ENCODE measurements at regions not wholly inside any gene's neighbourhood (a gene's known extent, or its start where the extent isn't known, plus 50 kb on each side); places are given as distances from the start of the nearest gene placed in this dataset.

DNA sequence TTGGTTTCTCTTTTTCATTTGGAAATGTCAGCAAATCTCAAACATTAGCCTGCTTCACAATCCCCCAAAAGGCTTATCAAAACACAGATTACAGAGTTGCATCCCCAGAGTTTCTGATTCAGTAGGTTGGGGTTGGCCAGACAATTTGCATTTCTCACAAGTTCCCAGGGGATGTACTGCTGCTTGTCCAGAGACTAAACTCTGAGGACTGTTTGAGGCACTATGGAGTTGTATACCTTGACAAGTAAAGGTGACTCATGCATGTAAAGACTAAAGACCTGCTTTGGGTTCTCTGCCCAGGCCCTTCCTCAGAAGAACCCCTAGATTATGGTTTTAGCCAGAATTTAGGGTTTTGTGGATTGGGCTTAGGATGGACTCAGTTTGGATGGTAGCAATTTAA is 151.1 kb upstream of the ARHGEF26 start:
- TF ChIP-seq, protein P1, sequence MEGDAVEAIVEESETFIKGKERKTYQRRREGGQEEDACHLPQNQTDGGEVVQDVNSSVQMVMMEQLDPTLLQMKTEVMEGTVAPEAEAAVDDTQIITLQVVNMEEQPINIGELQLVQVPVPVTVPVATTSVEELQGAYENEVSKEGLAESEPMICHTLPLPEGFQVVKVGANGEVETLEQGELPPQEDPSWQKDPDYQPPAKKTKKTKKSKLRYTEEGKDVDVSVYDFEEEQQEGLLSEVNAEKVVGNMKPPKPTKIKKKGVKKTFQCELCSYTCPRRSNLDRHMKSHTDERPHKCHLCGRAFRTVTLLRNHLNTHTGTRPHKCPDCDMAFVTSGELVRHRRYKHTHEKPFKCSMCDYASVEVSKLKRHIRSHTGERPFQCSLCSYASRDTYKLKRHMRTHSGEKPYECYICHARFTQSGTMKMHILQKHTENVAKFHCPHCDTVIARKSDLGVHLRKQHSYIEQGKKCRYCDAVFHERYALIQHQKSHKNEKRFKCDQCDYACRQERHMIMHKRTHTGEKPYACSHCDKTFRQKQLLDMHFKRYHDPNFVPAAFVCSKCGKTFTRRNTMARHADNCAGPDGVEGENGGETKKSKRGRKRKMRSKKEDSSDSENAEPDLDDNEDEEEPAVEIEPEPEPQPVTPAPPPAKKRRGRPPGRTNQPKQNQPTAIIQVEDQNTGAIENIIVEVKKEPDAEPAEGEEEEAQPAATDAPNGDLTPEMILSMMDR (conservative IDR thresholded peaks at IDR 0.05; ENCODE audit: low read depth, low read length): no peak
- Histone ChIP-seq H3K79me2 (ENCODE audit: insufficient read depth, low read depth) (no peaks in the 10 kb centered on the region), H3K4me1 (ENCODE audit: low read depth, poor library complexity, severe bottlenecking) (no peaks in the 10 kb centered on the region), H3K27me3 (ENCODE audit: insufficient read depth, low read depth) (no peaks in the 10 kb centered on the region), H4K20me1 (ENCODE audit: insufficient read depth) (no peaks in the 10 kb centered on the region), H3K36me3 (ENCODE audit: insufficient read depth) (no peaks in the 10 kb centered on the region), H3K4me3 (IDR thresholded peaks at IDR 0.05; ENCODE audit: insufficient read depth, low read depth, low read length) (no peak overlapping the region), H3K4me2 (no peak overlapping the region; the same call in 1 of the 2 replicates), H3K27ac (no peak overlapping the region), H2AFZ (ENCODE audit: low read depth) (no peak overlapping the region), H3K9ac (no peak overlapping the region)

DNA sequence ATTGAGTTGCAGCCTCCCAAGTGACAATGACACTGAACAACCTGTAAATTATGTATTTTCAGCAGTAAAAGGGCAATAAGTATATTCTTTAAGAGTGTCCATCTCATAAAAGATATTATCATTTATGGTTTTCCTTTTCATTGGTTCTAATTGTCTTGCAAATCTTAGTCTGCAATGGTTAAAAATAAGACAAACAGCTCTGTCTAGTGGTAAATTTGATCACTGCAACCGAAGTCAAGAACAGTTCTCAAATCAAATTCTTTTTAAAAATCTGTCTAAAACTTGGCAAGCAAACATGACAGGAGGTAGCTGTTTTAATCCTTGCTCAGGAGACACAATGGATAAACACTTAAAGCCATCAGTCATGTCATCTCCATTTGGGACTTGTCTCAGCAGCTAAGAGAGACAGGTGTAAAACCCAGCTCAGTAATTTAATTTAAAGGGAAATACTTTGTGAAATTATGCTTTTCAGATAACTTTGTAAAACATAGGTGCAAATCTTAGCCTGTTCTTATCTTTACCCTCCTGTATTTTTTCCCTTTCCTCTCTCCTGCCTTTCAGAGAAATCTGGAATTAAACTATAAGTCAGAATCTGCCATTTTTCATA is 150.3 kb upstream of the ARHGEF26 start:
- no peak overlapping the region for H3K4me2 ChIP-seq
- H2AFZ ChIP-seq (ENCODE audit: low read depth): no peak overlapping the region
- no peaks in the 10 kb centered on the region for H3K27me3 ChIP-seq (ENCODE audit: insufficient read depth, low read depth)
- H3K4me3 ChIP-seq (IDR thresholded peaks at IDR 0.05; ENCODE audit: insufficient read depth, low read depth, low read length): no peak overlapping the region
- no peaks in the 10 kb centered on the region for H4K20me1 ChIP-seq (ENCODE audit: insufficient read depth)
- H3K4me1 ChIP-seq (ENCODE audit: low read depth, poor library complexity, severe bottlenecking): no peaks in the 10 kb centered on the region
- no peak overlapping the region for H3K9ac ChIP-seq
- H3K27ac ChIP-seq: no peak overlapping the region
- H3K36me3 ChIP-seq (ENCODE audit: insufficient read depth): no peaks in the 10 kb centered on the region
- H3K79me2 ChIP-seq (ENCODE audit: insufficient read depth, low read depth): no peaks in the 10 kb centered on the region
- TF ChIP-seq, protein P1 (conservative IDR thresholded peaks at IDR 0.05; ENCODE audit: low read depth, low read length): peak; percentile 57

DNA sequence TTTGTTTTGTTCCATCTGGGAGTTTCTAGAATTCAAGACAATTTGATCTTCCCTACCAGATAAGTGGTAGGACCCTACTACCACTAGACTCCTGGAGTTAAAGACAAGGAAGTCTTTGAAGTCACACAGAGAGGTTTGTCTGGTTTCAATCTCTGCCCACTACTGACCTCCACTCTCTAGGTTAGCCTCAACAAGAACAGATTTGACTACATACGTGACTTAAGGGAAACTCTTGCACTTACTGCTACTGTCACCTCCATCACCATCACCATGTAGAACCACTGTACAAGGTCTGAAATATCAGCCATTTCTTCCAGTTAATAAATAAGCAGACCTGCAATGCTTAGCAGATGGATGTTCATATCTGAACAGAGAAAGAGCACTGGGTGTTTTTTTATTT is 148.3 kb upstream of the ARHGEF26 start:
- Histone ChIP-seq H2AFZ (ENCODE audit: low read depth) (no peak overlapping the region), H3K4me1 (ENCODE audit: low read depth, poor library complexity, severe bottlenecking) (no peaks in the 10 kb centered on the region), H3K9ac (no peak overlapping the region), H4K20me1 (ENCODE audit: insufficient read depth) (no peaks in the 10 kb centered on the region), H3K4me3 (IDR thresholded peaks at IDR 0.05; ENCODE audit: insufficient read depth, low read depth, low read length) (no peak overlapping the region), H3K4me2 (no peak overlapping the region), H3K27me3 (ENCODE audit: insufficient read depth, low read depth) (no peaks in the 10 kb centered on the region), H3K79me2 (ENCODE audit: insufficient read depth, low read depth) (no peaks in the 10 kb centered on the region), H3K36me3 (ENCODE audit: insufficient read depth) (no peaks in the 10 kb centered on the region), H3K27ac (no peak overlapping the region)
- TF ChIP-seq, protein P1 (conservative IDR thresholded peaks at IDR 0.05; ENCODE audit: low read depth, low read length): no peak

DNA sequence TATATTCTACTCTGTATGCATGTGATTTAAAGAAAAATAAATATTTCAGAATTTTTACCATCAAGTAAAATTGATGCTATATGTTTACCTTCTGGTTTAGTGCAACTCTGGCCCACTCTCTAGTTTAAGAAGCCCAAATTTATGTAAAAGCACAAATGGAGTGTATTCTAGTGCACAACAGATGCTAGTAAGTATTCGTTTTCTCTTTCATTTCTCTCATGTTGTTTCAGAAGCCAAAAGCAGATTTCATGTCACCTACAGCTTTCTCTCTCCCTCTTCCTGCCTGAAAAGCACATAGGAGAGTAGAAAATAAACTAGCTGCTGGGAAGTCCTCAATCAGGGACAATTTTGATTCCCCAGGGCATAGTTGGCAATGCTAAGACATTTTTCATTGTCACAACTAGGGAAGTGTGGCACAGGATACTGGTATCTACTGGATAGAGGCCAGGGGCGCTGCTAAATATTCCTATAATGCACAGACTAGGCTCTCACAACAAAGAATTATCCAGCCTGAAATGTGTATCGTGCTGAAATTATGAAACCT is 147.4 kb upstream of the ARHGEF26 start:
- TF ChIP-seq, protein P1 (conservative IDR thresholded peaks at IDR 0.05; ENCODE audit: low read depth, low read length): no peak
- no peak overlapping the region for H3K27ac ChIP-seq

More for the DNA sequence above, 147.4 kb upstream of the ARHGEF26 start:
- Histone ChIP-seq H3K4me2 (no peak overlapping the region), H3K79me2 (ENCODE audit: insufficient read depth, low read depth) (no peaks in the 10 kb centered on the region), H3K9ac (no peak overlapping the region), H3K4me1 (ENCODE audit: low read depth, poor library complexity, severe bottlenecking) (no peaks in the 10 kb centered on the region), H3K27me3 (ENCODE audit: insufficient read depth, low read depth) (no peaks in the 10 kb centered on the region), H3K4me3 (IDR thresholded peaks at IDR 0.05; ENCODE audit: insufficient read depth, low read depth, low read length) (no peak overlapping the region), H2AFZ (ENCODE audit: low read depth) (no peak overlapping the region), H4K20me1 (ENCODE audit: insufficient read depth) (no peaks in the 10 kb centered on the region), H3K36me3 (ENCODE audit: insufficient read depth) (no peaks in the 10 kb centered on the region)
